OCI-LY7 (cell line): ENCODE measurements at regions not wholly inside any gene's neighbourhood (a gene's known extent, or its start where the extent isn't known, plus 50 kb on each side); places are given as distances from the start of the nearest gene placed in this dataset.

ENCODE experiments used
- CTCF ChIP-seq: fragments of 200-600 bp; sonication (generic); conservative IDR thresholded peaks from 2 replicates; pipeline ENCODE4 v1.5.1; 2014; ENCODE audit warnings: mild to moderate bottlenecking, antibody characterized with exemption, low read length, moderate library complexity, mixed read lengths
- EZH2phosphoT487 ChIP-seq: fragments of 200-600 bp; sonication (generic); IDR thresholded peaks from 2 replicates; pipeline ENCODE4 v1.6.1; 2018; ENCODE audit warnings: low read depth, borderline replicate concordance, mild to moderate bottlenecking, mixed run types, antibody characterized with exemption, low read length, moderate library complexity, mixed read lengths

GRCh38 chr2:48109491-48110204 is 203.3 kb upstream of the FBXO11 start:
- no peak for TF ChIP-seq CTCF
- TF ChIP-seq EZH2phosphoT487: no peak
